ENCODE measurements at regions not wholly inside any gene's neighbourhood (a gene's known extent, or its start where the extent isn't known, plus 50 kb on each side); places are given as distances from the start of the nearest gene placed in this dataset.

- no peak for DNase-seq
Observed at GRCh38 chr15:38046257-38047051, 112.0 kb downstream of the TMCO5A start.

GRCh38 chr15:38048001-38048455 lies 113.6 kb downstream of the TMCO5A start:
- DNase-seq = no peak

DNA sequence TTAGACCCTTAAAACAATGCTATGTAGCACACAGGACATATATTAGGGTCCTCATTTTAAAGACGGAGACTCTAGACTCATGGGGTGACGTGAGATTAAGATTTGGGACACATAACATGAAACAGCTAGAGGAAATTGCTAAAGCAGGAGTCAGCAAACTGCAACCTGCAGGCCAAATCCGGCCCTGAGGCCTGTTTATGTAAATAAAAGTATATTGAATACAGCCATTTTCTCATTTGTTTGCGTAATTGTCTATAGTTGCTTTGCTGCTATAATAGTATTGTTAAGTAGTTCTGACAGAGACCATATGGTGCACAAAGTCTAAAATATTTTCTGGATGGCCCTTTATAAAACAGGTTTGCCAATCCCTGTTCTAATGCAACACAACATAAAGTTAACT lies 115.5 kb downstream of the TMCO5A start:
- no peak for DNase-seq

DNA sequence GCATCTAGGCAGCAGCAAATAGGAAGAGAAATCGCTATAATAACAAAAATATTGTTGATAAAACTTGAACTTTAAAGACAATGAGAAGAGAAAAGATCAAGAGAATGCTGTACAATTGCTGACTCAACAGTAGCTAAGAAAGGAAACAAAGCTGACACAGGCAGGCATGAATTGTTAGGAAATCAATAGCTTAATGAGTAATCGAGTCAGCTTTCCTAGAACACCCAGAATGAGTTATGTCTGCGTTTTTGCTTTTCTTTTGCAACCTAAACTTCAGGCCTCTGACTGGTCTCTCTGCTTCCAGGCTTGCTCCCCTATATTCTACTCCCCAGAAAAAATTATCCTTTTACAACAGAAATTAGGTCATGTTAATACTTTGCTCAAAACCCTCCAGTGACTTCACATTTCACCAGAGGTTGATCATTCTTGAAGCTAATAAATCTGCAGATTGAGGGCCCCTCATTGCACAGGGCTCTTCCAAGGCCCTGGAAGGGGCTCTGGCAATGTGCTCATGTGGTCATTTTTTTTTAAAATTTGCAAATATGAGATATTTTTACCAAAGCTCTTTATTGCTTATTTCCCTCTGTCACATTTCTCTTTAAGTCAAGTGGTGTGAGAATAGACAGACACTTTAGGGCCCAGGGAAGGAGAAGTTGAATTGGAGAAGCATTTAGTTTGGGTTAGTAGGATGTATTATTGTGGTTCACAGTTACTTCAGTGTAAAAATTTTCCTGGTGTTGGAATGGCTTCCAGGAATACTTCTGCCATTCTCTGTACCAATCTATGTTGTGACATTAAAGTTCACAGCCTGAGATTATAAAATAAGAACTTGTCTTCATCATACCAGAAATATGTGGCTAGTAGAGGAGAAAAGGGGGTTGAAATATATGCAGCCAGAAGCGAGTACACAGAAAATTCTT lies 116.3 kb downstream of the TMCO5A start:
- no peak for DNase-seq

GRCh38 chr15:38053205-38053604 lies 118.8 kb downstream of the TMCO5A start:
- no peak for DNase-seq

DNA sequence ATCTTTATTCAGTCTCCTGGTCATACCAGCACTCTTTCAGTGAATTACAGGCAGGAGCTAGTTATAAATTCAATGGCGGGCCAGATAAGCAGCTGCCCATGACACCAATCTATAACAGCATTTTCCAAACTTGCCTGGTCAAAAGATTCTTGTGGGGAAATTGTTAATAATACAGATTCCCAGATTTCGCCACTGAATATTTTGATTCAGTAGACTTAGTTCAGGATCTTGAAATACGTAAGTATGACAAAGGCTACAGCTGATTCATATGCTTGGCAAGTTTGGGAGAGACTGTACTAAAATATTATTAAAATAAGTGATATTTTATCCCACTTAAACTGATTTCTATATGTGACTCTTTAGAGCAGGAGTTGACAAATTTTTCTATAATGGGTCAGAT lies 119.3 kb downstream of the TMCO5A start:
- no peak for DNase-seq

DNA sequence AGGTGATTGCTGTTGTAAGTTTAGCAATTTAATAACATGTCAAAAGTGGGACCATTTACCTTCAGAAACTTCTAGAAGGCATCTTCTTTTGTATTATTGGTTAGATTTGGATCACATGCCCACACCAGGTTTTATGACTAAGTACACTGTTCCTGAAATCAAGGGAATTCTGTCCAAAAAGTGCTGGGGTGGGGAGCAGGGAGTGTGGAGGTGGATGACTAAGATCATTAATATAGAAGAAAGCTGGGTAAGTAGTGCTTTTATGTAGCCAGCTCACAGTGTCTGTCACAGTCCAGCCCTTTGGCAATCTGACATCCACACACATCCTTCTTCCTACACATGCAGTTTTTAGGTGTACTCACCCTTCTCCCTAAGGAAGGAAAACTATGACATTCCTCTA lies 120.0 kb downstream of the TMCO5A start:
- no peak for DNase-seq

GRCh38 chr15:38058596-38059075 lies 124.2 kb downstream of the TMCO5A start:
- no peak for DNase-seq

DNA sequence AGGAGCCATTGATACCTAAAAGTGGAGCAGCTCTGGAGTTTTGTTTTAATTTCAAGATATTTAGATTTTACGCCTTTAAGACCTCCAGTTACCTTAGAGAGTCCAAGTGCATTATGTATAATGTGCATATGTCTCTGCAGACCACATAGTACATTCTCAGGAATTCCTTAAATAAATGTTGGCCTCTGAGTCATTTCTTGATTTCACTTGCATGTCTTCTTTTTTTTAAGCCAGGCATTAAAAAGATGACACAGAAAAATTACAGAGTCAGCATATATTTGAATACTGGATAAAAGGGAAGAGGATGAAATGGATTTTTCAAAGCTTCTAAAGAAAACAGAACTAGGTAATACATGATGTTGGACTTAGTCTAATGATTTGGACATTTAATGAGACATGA lies 125.2 kb downstream of the TMCO5A start:
- no peak for DNase-seq

DNA sequence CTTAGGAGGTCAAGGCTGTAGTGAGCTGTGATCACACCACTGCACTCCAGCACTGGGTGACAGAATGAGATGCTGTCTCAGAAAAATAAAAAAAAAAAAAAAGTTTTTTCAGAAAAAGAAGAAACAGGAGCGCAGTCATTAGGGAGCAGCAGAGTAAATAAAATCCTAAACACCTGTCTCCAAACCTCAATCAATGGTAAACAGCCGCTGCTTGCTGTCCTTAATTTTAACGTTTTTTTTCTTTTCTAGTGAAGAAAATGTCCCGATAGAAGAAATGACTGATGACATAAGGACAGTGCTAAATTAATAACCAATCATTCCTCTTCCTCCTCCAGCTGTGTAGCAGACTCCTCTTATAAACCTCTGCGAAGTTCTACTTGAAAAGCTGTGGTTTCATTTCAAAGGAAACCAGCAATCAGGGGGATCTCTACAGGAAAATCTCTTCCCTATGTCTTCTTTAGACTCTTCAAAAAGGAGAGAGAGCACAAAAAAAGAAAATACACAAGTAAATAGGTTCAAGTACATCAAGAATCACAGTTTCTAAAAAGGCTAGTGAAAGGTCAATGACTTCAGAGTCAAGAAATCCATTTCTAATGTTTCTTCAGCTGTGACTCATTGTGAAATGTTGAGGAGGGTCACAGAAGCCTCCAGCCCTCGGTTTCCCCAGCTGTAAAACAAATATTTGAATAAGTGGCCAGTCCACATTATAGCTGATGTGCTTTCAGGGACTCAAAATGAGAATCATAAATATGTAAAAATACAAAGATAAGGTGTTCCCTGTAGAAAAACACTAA lies 127.6 kb downstream of the TMCO5A start:
- no peak for DNase-seq

DNA sequence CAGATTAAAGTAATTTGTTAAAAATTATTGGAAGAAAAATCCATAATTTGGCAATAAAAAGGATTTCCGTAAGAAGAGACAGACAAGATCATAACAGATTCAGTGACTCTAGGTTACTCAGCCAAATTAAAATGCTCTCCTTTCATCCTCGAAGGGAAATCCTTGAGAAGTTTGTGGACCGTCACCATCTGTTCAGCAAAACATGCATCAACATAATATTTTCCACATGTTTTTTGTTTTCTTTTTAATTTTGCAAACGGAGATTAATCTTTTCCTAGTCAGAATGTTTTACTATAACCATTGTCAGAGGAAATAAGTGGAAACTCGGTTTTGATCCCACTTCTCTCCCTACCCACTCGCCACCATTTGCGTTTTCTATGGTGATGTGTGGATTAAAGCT lies 128.3 kb downstream of the TMCO5A start:
- no peak for DNase-seq

GRCh38 chr15:38065721-38066345 lies 131.4 kb downstream of the TMCO5A start:
- no peak for DNase-seq

DNA sequence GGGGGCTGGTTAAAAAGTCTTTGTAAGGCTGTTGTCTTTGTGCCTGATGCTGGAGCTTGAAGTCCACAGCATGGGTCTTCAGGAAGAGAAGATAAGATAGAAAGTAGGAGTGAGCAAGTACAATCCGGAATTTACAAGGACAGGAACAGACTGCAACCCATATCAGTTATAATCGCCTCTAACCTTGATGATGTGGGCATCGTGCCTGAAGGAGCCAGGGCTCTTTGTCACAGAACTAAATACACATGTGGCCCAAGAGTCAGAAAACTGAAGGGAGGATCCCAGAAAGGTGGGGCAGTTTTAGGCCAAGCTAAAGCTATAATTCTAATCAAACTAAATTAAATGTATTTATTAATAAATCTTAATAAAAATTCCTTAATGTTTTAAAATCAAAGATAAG lies 132.2 kb downstream of the TMCO5A start:
- no peak for DNase-seq

DNA sequence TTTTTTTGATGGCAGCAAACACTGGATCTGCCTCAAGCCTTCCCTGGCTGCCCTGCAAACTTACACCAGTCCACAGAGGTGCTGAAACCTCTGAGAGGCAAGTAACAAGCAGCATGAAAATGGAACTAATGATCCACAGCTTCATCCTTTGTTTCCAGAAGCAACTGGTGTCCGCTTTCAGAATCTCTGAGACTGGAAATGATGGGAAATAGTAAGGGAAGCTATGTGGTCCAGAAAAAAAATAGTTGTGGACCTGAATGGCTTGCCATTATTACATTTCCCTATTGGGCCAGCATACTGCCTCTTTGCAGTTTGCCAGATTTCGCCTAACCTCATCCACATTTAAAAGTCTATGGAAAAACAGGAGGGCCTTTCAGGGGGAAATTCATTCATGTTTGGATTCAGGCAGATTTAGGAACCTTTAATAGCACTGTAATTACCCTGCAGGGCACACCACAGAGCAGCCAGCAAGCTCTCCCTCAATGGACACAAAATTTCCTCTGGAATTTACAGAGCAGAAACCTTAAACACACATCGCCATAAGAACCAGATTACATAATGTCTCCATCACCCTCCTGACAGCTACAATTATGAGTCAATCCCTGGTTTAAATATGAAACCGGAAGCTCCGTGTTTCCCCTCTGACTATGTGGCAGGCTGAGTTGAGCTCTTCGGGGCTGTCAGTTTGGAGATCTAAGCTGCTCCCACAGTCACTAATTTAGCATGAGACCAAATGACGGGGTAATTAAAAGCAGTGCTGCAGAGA lies 134.4 kb downstream of the TMCO5A start:
- DNase-seq = peak; percentile 79

DNA sequence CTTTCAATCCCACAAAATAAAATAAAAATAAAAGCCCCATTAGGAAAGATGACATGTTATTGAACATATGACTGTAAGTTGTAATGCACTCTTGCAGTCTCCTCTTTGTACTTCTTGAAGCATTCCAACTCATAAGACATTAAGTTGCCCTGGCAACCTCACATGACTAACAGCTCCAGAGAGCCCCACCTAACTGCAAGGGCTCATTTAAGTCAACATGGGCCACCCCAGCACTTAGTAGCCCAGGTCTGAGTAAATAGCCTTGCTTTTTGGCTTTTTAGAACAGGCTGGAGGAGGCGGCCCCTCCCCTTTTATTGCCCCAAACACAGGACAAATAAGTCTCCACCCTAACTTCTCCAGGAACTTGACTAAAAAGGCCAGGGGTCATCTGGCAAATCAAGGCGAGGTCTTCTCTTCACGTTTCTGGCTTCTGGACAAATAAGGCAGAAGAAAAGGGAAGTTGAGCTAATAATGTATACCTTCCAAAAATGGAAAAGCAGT lies 135.1 kb downstream of the TMCO5A start:
- no peak for DNase-seq

DNA sequence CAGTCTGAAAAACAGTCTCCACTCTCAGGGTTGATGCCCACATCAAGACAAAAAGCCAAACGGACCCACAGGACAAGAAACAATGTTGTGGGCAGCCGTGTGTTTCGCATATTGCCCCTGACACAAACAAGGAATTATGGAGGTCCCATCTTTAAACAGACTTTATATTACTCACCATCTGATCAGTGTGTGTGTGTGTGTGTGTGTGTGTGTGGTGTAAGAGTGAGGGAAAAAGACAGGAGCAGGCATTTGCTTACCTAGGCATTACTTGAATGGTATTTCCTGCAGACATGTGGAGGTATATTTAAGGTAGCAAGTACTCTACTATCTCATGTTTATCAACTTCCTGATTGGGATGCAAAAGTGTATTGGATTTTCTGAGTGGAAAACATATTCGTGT lies 136.3 kb downstream of the TMCO5A start:
- DNase-seq = no peak

GRCh38 chr15:38071211-38071972 lies 137.0 kb downstream of the TMCO5A start:
- no peak for DNase-seq

- DNase-seq = no peak
Observed at GRCh38 chr15:38072007-38072347, 137.5 kb downstream of the TMCO5A start.

- peak; percentile 79 for DNase-seq
Observed at GRCh38 chr15:38072348-38073177, 138.1 kb downstream of the TMCO5A start.
